ENCODE measurements at regions not wholly inside any gene's neighbourhood (a gene's known extent, or its start where the extent isn't known, plus 50 kb on each side); places are given as distances from the start of the nearest gene placed in this dataset.

- Mint-ChIP-seq H3K9me3 (ENCODE audit: unreplicated experiment) (no peaks in the 10 kb centered on the region), H3K27me3 (ENCODE audit: unreplicated experiment) (no peaks in the 10 kb centered on the region), H3K36me3 (ENCODE audit: unreplicated experiment) (no peaks in the 10 kb centered on the region), H3K27ac (ENCODE audit: unreplicated experiment) (no peak overlapping the region), H3K4me3 (ENCODE audit: unreplicated experiment) (no peak overlapping the region), H3K4me1 (ENCODE audit: low read depth, unreplicated experiment) (no peaks in the 10 kb centered on the region)
- TF ChIP-seq, protein P1, sequence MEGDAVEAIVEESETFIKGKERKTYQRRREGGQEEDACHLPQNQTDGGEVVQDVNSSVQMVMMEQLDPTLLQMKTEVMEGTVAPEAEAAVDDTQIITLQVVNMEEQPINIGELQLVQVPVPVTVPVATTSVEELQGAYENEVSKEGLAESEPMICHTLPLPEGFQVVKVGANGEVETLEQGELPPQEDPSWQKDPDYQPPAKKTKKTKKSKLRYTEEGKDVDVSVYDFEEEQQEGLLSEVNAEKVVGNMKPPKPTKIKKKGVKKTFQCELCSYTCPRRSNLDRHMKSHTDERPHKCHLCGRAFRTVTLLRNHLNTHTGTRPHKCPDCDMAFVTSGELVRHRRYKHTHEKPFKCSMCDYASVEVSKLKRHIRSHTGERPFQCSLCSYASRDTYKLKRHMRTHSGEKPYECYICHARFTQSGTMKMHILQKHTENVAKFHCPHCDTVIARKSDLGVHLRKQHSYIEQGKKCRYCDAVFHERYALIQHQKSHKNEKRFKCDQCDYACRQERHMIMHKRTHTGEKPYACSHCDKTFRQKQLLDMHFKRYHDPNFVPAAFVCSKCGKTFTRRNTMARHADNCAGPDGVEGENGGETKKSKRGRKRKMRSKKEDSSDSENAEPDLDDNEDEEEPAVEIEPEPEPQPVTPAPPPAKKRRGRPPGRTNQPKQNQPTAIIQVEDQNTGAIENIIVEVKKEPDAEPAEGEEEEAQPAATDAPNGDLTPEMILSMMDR (IDR thresholded peaks at IDR 0.05; ENCODE audit: partially characterized antibody, unreplicated experiment): no peak
- no peak for DNase-seq
These were observed 742.4 kb upstream of the NR2F2 start for GRCh38 chr15:95588056-95588455.

DNA sequence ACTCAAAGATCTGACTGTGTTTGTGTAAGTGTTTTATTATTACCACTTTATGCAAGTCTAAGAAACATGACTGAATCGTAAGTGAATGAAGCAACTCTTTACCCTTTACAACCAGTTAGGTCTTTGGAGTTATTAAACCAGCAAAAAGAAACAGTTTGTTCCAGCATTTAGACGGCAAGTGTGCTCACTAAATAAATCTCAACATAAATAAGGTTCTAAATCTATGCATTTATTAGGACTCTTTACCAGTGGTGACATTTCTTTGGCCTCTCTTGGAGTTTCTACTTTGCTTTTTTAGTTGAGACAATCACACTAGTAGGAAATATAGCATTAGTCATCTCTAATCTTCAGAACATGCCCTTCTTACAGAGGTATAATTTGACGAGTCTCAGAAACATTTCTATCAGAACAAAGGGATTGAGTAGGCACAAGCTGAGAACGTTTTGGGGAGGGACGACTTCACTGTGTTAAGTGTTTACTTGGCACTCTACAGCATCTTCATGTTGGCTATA lies 739.9 kb upstream of the NR2F2 start:
- no peak overlapping the region for H3K27ac Mint-ChIP-seq (ENCODE audit: unreplicated experiment)
- no peaks in the 10 kb centered on the region for H3K27me3 Mint-ChIP-seq (ENCODE audit: unreplicated experiment)
- no peak overlapping the region for H3K4me3 Mint-ChIP-seq (ENCODE audit: unreplicated experiment)
- no peak for DNase-seq
- H3K36me3 Mint-ChIP-seq (ENCODE audit: unreplicated experiment): no peaks in the 10 kb centered on the region
- H3K9me3 Mint-ChIP-seq (ENCODE audit: unreplicated experiment): no peaks in the 10 kb centered on the region
- TF ChIP-seq, protein P1 (IDR thresholded peaks at IDR 0.05; ENCODE audit: partially characterized antibody, unreplicated experiment): no peak
- no peaks in the 10 kb centered on the region for H3K4me1 Mint-ChIP-seq (ENCODE audit: low read depth, unreplicated experiment)

DNA sequence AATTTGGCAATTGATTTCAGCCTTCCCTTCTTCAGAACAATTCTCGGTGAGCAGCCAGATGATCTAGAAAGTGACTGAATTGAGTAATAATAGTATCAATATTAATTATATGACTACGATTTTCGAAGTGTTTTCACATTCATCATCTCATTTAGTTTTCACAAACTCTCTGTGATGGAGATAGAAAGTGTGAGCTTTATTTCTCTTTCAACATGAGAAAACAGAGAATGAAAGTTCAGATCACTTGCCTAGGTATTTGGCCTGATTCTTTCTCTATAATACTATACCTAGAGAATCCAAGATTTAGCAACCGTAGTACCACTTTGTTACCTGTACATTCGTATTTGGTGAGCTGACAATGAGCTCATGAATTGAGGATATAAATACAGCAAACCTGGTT lies 739.2 kb upstream of the NR2F2 start:
- Mint-ChIP-seq H3K4me3 (ENCODE audit: unreplicated experiment) (no peak overlapping the region), H3K27ac (ENCODE audit: unreplicated experiment) (no peak overlapping the region), H3K9me3 (ENCODE audit: unreplicated experiment) (no peaks in the 10 kb centered on the region), H3K27me3 (ENCODE audit: unreplicated experiment) (no peaks in the 10 kb centered on the region), H3K4me1 (ENCODE audit: low read depth, unreplicated experiment) (no peaks in the 10 kb centered on the region), H3K36me3 (ENCODE audit: unreplicated experiment) (no peaks in the 10 kb centered on the region)
- no peak for DNase-seq
- TF ChIP-seq, protein P1 (IDR thresholded peaks at IDR 0.05; ENCODE audit: partially characterized antibody, unreplicated experiment): no peak

DNA sequence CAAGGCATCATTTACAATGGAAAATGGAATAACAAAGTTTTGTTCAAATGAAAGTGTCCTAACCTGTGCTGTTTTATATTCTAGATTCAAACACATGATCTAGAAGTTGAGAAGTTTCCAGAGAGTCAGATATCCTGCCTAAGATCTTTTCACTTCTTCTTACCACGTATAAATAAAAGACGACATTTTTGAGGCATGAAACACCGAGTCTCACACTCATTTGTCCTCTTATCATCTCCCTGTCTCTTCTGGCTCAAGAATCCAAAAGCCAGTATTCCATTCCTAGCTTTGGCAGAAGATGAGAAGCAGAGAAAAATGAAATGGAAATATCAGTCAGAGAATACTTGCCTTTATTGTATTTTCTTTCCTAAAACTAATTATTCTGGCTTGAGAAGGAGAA lies 738.6 kb upstream of the NR2F2 start:
- H3K27me3 Mint-ChIP-seq (ENCODE audit: unreplicated experiment): no peaks in the 10 kb centered on the region
- TF ChIP-seq, protein P1 (IDR thresholded peaks at IDR 0.05; ENCODE audit: partially characterized antibody, unreplicated experiment): no peak
- DNase-seq: no peak
- H3K4me3 Mint-ChIP-seq (ENCODE audit: unreplicated experiment): no peak overlapping the region
- H3K9me3 Mint-ChIP-seq (ENCODE audit: unreplicated experiment): no peaks in the 10 kb centered on the region
- H3K27ac Mint-ChIP-seq (ENCODE audit: unreplicated experiment): no peak overlapping the region
- peaks cover 5% of the 10 kb centered on the region for H3K4me1 Mint-ChIP-seq (ENCODE audit: low read depth, unreplicated experiment)
- H3K36me3 Mint-ChIP-seq (ENCODE audit: unreplicated experiment): no peaks in the 10 kb centered on the region

DNA sequence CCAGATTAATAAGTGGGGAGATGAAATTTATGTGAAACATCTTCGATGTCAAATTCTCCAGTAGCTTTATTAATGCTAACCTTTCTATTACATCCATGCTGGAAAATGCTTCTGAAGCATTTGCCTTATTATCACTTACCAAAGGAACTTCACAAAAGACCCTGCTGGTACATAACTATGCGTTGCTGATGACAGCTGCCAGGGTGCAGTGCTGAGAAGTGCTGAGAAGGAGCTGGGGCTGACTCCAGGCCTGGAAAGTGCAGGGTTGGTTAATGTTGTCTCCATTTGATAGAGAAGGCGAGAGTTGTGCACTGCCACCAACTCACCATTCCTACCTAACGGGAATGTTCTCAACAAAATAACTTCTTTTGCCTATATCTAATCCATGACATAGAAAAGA lies 736.0 kb upstream of the NR2F2 start:
- no peak overlapping the region for H3K27ac Mint-ChIP-seq (ENCODE audit: unreplicated experiment)
- DNase-seq: no peak
- TF ChIP-seq, protein P1 (IDR thresholded peaks at IDR 0.05; ENCODE audit: partially characterized antibody, unreplicated experiment): no peak

More for the DNA sequence above, 736.0 kb upstream of the NR2F2 start:
- Mint-ChIP-seq H3K4me1 (ENCODE audit: low read depth, unreplicated experiment) (peaks cover 15% of the 10 kb centered on the region), H3K27me3 (ENCODE audit: unreplicated experiment) (no peaks in the 10 kb centered on the region), H3K36me3 (ENCODE audit: unreplicated experiment) (no peaks in the 10 kb centered on the region), H3K4me3 (ENCODE audit: unreplicated experiment) (no peak overlapping the region), H3K9me3 (ENCODE audit: unreplicated experiment) (no peaks in the 10 kb centered on the region)

All from glutamatergic neuron (in vitro differentiated cells).